ENCODE measurements at regions not wholly inside any gene's neighbourhood (a gene's known extent, or its start where the extent isn't known, plus 50 kb on each side); places are given as distances from the start of the nearest gene placed in this dataset.
"Not testable (repeated sequence)": the region's sequence is repeated elsewhere in the genome, so short reads cannot be mapped to it uniquely, and the experiment has no call there.

DNA sequence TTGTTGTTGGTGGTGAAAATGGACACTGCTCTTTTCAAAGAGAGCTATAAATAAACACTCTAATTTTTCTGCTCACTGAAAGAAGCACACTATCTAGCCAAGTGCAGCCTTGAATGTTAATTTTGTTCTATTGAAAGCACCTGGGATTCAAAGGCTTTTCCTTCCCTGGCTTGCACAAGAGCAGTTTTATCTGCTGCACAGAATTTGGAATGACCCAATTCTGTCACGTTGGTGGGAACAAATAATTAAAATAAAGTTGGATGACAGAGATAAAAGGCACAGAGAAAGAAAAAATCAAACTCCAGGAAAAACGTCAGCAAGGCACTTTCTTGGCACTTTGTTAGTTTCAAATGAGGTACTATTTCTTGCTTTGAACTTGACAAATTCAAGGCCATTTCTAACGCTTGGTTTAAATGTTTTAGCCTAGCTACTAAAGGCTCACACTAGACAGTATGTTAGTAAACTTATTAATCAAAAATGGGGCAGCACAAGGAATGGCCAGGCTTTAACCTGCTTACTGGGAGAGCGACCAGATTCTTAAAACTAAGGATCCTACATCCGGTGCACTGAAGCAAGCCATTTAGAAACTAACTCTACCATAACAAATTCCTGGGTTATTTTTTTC is 145.5 kb upstream of the ARG1 start:
- DNase-seq (ENCODE audit: low read depth, low spot score) = no peak

DNA sequence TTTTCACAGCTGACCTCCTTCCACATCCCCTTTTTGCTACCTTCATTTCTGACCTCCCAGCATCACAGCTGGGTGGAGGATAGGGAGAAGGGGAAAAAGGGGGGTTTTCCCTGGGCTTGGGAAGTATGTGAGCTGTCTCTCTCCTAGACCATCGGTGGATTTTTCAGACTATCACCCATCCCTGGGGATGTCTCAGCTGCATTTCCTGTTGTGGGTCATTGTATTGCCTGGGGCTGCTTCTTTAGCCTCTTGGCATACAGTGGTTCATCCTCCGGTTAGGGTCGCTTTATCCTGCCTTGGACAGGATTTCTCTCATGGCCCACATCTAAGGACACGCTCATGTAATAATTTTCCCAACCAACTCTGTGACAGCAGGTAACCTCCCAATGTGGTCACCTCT is 142.5 kb upstream of the ARG1 start:
- DNase-seq (ENCODE audit: low read depth, low spot score) = no peak

DNA sequence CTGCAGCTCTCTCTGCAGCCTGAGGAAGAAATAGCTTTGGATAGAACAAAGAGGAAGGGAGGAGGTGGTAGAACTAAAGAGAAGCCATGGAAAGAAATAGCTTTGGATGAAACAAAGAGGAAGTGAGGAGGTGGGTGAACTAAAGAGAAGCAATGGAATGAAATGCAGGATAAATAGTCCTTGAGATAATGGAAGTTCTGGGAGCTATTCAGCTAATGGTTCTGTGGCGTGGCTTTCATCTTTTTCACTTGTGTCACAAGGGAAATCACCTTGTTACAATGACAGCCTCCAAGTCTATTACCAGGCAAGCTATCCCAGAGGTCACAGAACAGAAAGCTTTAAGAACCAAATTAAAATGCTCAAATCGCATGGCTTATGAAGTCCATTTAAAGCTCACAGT is 141.3 kb upstream of the ARG1 start:
- DNase-seq (ENCODE audit: low read depth, low spot score) = no peak

DNA sequence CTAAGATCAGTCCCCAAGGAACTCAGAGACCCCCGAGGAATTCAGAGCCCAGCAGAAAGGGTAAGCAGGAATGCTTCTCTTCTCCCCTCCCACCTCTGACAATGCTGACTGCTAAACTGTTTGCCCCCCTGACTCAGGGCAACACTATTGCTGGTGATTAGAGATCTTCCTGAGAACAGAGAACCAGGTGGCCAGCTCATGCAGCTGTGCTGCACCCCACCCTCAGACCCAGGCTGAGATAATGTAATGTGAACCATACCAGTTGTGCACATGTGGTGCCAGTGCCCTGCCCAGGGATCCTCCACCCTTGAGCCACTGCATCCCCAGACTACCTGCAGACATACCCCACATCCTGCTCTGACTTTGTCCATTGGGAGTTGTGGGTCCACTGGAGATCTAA is 139.1 kb upstream of the ARG1 start:
- DNase-seq (ENCODE audit: low read depth, low spot score) = no peak

- no peak for DNase-seq (ENCODE audit: low read depth, low spot score)
These were observed 136.7 kb upstream of the ARG1 start for GRCh38 chr6:131436358-131436757.

- DNase-seq (ENCODE audit: low read depth, low spot score) = no peak
These were observed 130.0 kb upstream of the ARG1 start for GRCh38 chr6:131443014-131443413.

DNA sequence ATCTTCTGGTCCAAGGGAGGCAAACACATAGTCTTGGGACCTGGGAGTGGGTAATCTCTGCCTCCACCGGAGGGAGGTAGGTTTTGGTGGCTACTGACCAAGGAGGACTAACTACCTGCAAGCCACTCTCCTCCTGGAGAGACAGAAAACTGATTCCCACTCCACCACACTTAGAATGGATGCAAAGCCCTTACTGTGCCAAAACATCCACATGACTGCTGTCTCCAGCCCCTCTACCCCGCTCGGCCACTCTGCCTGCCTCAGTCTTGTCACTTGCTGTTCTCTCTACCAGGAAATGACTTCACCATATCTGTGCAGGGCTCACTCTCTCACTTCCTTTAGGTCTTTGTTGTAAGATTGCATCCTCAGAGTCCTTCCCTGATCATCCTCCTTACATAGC is 129.5 kb upstream of the ARG1 start:
- DNase-seq (ENCODE audit: low read depth, low spot score) = peak; percentile 3

GRCh38 chr6:131445356-131445755 is 127.7 kb upstream of the ARG1 start:
- not testable (repeated sequence) for DNase-seq (ENCODE audit: low read depth, low spot score)

DNA sequence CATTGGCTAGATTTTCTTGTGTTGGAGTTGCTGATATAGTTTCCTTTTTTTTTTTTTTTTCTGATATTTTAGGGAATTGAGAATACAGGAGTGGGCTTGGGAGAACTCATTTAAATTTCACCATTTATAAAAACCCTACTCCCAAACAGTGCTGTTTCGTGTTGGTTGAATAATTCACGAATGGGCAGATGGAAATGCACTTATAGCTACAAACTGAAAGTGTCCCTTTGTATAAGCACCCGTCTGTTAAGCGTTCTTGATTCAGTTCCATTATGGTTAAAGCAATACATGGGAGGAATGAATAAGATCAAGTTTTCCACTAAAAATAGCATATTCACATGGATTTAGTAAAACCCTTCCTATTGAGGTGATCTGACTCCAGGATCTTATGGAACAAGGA is 122.2 kb upstream of the ARG1 start:
- no peak for DNase-seq (ENCODE audit: low read depth, low spot score)

DNA sequence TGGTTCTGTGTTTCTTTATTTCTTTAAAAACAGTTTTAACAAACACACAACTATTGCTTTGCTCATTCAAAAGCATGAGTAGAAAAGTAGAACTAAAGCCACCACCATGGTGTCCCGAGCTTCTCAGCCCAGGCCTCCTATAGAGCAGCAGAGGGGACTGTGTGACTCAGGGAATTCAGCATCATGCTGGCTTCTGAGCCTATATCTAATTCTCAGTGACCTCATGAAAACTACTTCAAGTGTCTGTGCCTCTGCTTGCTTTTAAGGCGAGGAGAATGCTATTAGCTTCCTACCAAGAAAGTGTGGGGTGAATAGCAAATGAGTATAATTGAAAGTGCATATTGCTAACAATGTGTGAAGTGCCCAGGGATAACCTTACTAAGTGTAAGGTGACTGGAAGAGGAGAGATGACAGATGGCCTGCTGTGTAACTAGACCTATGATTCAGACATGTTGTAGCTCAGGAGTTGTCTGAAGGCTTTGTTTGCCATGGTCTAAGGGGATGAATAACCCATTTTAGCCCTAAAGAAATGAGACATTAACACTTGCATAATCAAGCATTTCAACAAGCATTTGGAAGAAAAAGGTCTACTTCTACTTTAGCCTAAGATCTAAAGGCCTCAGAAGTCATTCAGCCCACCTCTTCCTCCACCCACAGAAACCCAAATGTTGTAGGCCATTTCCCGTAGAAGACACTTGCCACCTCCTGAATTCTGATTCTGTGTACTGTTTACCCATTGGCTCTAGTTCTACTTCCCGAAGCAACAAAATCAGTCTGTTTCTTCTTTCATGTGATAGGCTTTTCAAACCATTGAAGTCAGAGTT is 121.5 kb upstream of the ARG1 start:
- DNase-seq (ENCODE audit: low read depth, low spot score) = no peak

DNA sequence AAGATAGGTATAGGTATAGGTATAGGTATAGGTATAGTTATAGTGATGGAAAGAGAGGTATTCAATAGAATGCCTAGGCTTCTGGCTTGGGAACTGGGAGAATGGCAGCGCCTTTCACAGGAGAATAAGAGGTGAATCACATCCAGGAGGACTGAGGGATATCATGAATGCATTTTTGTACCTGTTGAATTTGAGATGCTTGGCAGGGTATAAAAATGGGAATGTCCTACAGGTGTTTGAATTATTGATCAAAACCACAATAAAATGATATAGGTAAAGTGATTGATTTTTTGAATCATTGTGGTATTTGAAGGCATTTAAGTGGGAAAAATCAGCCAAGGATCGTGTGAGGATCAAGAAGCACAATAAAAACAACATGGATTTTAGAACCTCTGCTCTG is 119.2 kb upstream of the ARG1 start:
- DNase-seq (ENCODE audit: low read depth, low spot score) = no peak

- DNase-seq (ENCODE audit: low read depth, low spot score) = no peak
These were observed 116.5 kb upstream of the ARG1 start for GRCh38 chr6:131456565-131456964.

DNA sequence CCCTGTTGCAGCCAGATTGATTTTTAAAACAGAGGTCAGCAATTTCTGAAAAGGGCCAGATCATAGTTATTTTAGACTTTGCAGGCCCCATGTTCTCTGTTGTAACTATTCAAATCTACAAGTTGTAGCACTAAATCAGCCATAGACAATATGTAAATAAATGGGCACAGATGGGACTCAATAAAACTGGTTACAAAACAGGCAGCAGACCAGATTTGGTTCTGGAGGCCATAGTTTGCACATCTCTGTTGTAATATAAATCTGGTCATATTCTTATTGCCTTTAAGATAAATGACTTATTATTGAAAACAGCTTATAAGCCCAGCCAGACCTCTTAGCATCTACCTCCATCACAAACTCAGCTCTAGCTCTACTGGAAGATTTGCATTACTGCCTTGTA is 114.0 kb upstream of the ARG1 start:
- DNase-seq (ENCODE audit: low read depth, low spot score) = no peak

DNA sequence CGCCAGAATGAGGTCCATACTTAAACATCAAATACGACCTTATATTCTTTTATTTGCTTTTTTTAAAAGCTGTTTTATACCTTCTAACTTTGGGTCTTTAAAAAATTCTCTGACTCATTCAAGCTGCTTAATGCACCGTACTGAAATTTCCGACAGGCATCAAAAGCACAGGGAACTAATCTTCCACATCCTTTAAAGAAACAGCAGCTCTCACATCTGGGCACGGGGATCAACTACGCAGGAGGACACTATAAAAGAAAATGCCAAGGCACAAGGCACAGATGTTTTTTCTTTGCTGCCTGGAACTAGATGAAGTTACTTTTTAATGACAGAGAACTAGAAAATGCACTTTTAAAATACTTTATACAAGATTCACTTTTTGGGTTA is 112.4 kb upstream of the ARG1 start:
- DNase-seq (ENCODE audit: low read depth, low spot score) = no peak

- DNase-seq (ENCODE audit: low read depth, low spot score) = no peak
These were observed 103.9 kb upstream of the ARG1 start for GRCh38 chr6:131469130-131469529.

DNA sequence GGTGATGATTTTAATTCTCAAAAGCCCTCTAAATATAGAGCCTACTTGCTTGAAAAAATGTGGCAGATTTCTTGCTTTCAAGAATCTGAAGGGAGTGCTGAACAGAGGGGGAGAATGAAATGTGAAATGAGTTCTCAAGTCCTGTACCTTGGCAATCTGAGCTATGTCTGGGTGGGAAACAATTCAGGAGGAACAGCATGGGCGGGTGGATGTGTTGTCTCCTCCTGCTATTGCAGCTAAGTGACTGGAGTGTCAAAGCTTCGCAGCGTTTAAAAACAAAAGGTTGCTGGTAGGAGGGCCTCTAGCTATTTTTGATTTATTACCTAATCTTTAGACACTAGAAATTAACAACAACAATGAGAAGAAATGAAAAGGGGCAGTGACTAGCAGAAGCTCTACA is 102.5 kb upstream of the ARG1 start:
- no peak for DNase-seq (ENCODE audit: low read depth, low spot score)

- no peak for DNase-seq (ENCODE audit: low read depth, low spot score)
These were observed 101.7 kb upstream of the ARG1 start for GRCh38 chr6:131471331-131471730.

GRCh38 chr6:131473303-131473702 is 99.7 kb upstream of the ARG1 start:
- DNase-seq (ENCODE audit: low read depth, low spot score) = not testable (repeated sequence)

DNA sequence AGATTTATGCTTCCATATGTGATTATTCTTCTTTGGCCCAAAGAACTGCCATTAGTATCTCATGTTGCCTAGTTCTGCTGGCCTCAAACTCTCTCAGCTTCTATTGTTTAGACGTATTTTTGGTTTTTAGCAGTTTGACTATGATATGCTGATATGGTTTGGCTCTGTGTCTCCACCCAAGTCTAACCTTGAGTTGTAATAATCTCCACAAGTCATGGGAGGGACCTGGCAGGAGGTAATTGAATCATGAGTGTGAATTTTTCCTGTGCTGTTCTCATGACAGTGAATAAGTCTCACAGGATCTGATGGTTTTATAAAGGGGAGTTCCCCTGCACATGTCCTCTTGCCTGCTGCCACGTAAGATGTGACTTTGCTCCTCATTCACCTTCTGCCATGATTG is 96.7 kb upstream of the ARG1 start:
- no peak for DNase-seq (ENCODE audit: low read depth, low spot score)

DNA sequence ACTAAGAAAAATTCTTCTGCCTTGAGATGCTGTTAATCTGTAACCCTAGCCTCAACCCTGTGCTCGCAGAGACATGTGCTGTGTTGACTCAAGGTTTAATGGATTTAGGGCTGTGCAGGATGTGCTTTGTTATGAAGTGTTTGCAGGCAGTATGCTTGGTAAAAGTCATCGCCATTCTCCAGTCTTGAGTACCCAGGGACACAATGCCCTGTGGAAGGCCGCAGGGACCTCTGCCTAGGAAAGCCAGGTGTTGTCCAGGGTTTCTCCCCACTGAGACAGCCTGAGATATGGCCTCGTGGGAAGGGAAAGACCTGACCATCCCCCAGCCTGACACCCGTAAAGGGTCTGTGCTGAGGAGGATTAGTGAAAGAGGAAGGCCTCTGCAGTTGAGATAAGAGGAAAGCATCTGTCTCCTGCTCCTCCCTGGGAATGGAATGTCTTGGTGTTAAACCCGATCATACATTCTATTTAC is 94.2 kb upstream of the ARG1 start:
- DNase-seq (ENCODE audit: low read depth, low spot score) = not testable (repeated sequence)

DNA sequence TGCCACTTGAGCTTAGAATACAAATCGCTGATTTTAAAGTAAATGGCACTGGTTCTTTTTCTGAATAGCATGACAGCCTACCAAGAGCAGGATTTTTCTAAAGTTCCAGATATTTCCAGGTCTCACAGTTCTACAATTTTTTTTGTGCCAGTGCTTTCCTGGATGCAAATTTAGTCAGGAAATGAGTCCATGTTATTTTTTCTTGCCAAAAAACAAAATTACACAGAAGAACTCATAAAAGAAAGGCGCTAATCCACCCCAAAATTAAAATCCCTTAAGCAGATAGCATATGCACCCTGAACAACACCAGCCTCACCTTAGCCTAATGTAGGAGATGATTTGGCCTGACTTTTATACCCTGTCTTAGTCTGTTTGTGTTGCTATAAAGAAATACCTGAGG is 86.4 kb upstream of the ARG1 start:
- DNase-seq (ENCODE audit: low read depth, low spot score) = no peak

DNA sequence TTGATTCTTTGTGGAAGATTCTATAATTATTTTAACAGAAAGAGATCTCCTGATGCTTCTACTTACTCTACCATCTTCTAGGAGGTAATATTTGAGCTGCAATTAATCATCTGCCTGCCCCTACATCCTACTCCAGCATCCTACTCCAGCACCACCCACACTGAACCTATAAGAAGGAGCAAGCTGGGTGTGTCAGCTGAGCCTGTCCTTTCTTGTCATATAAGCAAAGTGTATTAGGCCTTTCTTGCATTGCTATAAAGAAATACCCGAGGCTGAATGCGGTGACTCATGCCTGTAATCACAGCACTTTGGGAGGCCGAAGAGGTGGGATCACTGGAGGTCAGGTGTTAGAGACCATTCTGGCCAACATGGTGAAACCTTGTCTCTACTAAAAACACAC is 84.2 kb upstream of the ARG1 start:
- no peak for DNase-seq (ENCODE audit: low read depth, low spot score)

- no peak for DNase-seq (ENCODE audit: low read depth, low spot score)
These were observed 82.6 kb upstream of the ARG1 start for GRCh38 chr6:131490441-131490840.
